ENCODE measurements at regions not wholly inside any gene's neighbourhood (a gene's known extent, or its start where the extent isn't known, plus 50 kb on each side); places are given as distances from the start of the nearest gene placed in this dataset.
"Not testable (repeated sequence)": the region's sequence is repeated elsewhere in the genome, so short reads cannot be mapped to it uniquely, and the experiment has no call there.

- not testable (repeated sequence) for H3K27me3 ChIP-seq (ENCODE audit: low read depth, low read length); H3K4me1 ChIP-seq (ENCODE audit: control insufficient read depth in 1 of 2, insufficient read depth in 2 of 2, low read length in 2 of 2); H3K4me3 ChIP-seq (ENCODE audit: low read depth in 1 of 2, low read length in 2 of 2); H3K27ac ChIP-seq (ENCODE audit: low read length); H3K36me3 ChIP-seq (ENCODE audit: control insufficient read depth in 1 of 2, insufficient read depth in 2 of 2, low read length in 2 of 2); H3K9me3 ChIP-seq (ENCODE audit: control insufficient read depth in 1 of 2, low read length in 2 of 2)
Observed at GRCh38 chr17:51367836-51368235, 107.5 kb downstream of the UTP18 start.

- Histone ChIP-seq H3K4me1 (ENCODE audit: control insufficient read depth in 1 of 2, insufficient read depth in 2 of 2, low read length in 2 of 2) (peaks cover 0 to 3% of the 10 kb centered on the region in 2 donors), H3K4me3 (ENCODE audit: low read depth in 1 of 2, low read length in 2 of 2) (no peak overlapping the region), H3K27ac (ENCODE audit: low read length) (no peak overlapping the region), H3K9me3 (ENCODE audit: control insufficient read depth in 1 of 2, low read length in 2 of 2) (no peaks in the 10 kb centered on the region), H3K36me3 (ENCODE audit: control insufficient read depth in 1 of 2, insufficient read depth in 2 of 2, low read length in 2 of 2) (no peaks in the 10 kb centered on the region), H3K27me3 (ENCODE audit: low read depth, low read length) (no peaks in the 10 kb centered on the region)
Observed at GRCh38 chr17:51371732-51372151, 111.4 kb downstream of the UTP18 start.

- H3K27ac ChIP-seq (ENCODE audit: low read length), result no peak overlapping the region
- H3K4me3 ChIP-seq (ENCODE audit: low read depth in 1 of 2, low read length in 2 of 2), result no peak overlapping the region
- no peaks in the 10 kb centered on the region for H3K36me3 ChIP-seq (ENCODE audit: control insufficient read depth in 1 of 2, insufficient read depth in 2 of 2, low read length in 2 of 2)
- peaks cover 0 to 3% of the 10 kb centered on the region in 2 donors for H3K4me1 ChIP-seq (ENCODE audit: control insufficient read depth in 1 of 2, insufficient read depth in 2 of 2, low read length in 2 of 2)
- H3K27me3 ChIP-seq (ENCODE audit: low read depth, low read length), result no peaks in the 10 kb centered on the region
- H3K9me3 ChIP-seq (ENCODE audit: control insufficient read depth in 1 of 2, low read length in 2 of 2), result no peaks in the 10 kb centered on the region
Observed at GRCh38 chr17:51372345-51373004, 112.1 kb downstream of the UTP18 start.

- H3K4me3 ChIP-seq (ENCODE audit: low read depth in 1 of 2, low read length in 2 of 2), result no peak overlapping the region
- no peaks in the 10 kb centered on the region for H3K9me3 ChIP-seq (ENCODE audit: control insufficient read depth in 1 of 2, low read length in 2 of 2)
- H3K27me3 ChIP-seq (ENCODE audit: low read depth, low read length), result no peaks in the 10 kb centered on the region
- H3K27ac ChIP-seq (ENCODE audit: low read length), result no peak overlapping the region
- H3K4me1 ChIP-seq (ENCODE audit: control insufficient read depth in 1 of 2, insufficient read depth in 2 of 2, low read length in 2 of 2), result peaks cover 0 to 3% of the 10 kb centered on the region in 2 donors
- no peaks in the 10 kb centered on the region for H3K36me3 ChIP-seq (ENCODE audit: control insufficient read depth in 1 of 2, insufficient read depth in 2 of 2, low read length in 2 of 2)
Observed at GRCh38 chr17:51373489-51374152, 113.3 kb downstream of the UTP18 start.

GRCh38 chr17:51374209-51374608 is 113.9 kb downstream of the UTP18 start:
- peaks cover 0 to 3% of the 10 kb centered on the region in 2 donors for H3K4me1 ChIP-seq (ENCODE audit: control insufficient read depth in 1 of 2, insufficient read depth in 2 of 2, low read length in 2 of 2)
- no peaks in the 10 kb centered on the region for H3K27me3 ChIP-seq (ENCODE audit: low read depth, low read length)
- no peaks in the 10 kb centered on the region for H3K9me3 ChIP-seq (ENCODE audit: control insufficient read depth in 1 of 2, low read length in 2 of 2)
- H3K27ac ChIP-seq (ENCODE audit: low read length), result no peak overlapping the region
- no peaks in the 10 kb centered on the region for H3K36me3 ChIP-seq (ENCODE audit: control insufficient read depth in 1 of 2, insufficient read depth in 2 of 2, low read length in 2 of 2)
- no peak overlapping the region for H3K4me3 ChIP-seq (ENCODE audit: low read depth in 1 of 2, low read length in 2 of 2)

- Histone ChIP-seq H3K36me3 (ENCODE audit: control insufficient read depth in 1 of 2, insufficient read depth in 2 of 2, low read length in 2 of 2) (no peaks in the 10 kb centered on the region), H3K9me3 (ENCODE audit: control insufficient read depth in 1 of 2, low read length in 2 of 2) (no peaks in the 10 kb centered on the region), H3K4me3 (ENCODE audit: low read depth in 1 of 2, low read length in 2 of 2) (no peak overlapping the region), H3K27ac (ENCODE audit: low read length) (no peak overlapping the region), H3K4me1 (ENCODE audit: control insufficient read depth in 1 of 2, insufficient read depth in 2 of 2, low read length in 2 of 2) (peaks cover 0 to 3% of the 10 kb centered on the region in 2 donors), H3K27me3 (ENCODE audit: low read depth, low read length) (peaks cover 3% of the 10 kb centered on the region)
Observed at GRCh38 chr17:51375771-51376170, 115.4 kb downstream of the UTP18 start.

GRCh38 chr17:51376739-51377138 is 116.4 kb downstream of the UTP18 start:
- Histone ChIP-seq H3K4me1 (ENCODE audit: control insufficient read depth in 1 of 2, insufficient read depth in 2 of 2, low read length in 2 of 2) (peaks cover 0 to 3% of the 10 kb centered on the region in 2 donors), H3K27ac (ENCODE audit: low read length) (no peak overlapping the region), H3K4me3 (ENCODE audit: low read depth in 1 of 2, low read length in 2 of 2) (no peak overlapping the region), H3K27me3 (ENCODE audit: low read depth, low read length) (peaks cover 3% of the 10 kb centered on the region), H3K36me3 (ENCODE audit: control insufficient read depth in 1 of 2, insufficient read depth in 2 of 2, low read length in 2 of 2) (no peaks in the 10 kb centered on the region), H3K9me3 (ENCODE audit: control insufficient read depth in 1 of 2, low read length in 2 of 2) (no peaks in the 10 kb centered on the region)

GRCh38 chr17:51381262-51381661 is 120.9 kb downstream of the UTP18 start:
- Histone ChIP-seq H3K27ac (ENCODE audit: low read length) (no peak overlapping the region), H3K4me1 (ENCODE audit: control insufficient read depth in 1 of 2, insufficient read depth in 2 of 2, low read length in 2 of 2) (no peaks in the 10 kb centered on the region), H3K27me3 (ENCODE audit: low read depth, low read length) (peaks cover 3% of the 10 kb centered on the region), H3K36me3 (ENCODE audit: control insufficient read depth in 1 of 2, insufficient read depth in 2 of 2, low read length in 2 of 2) (no peaks in the 10 kb centered on the region), H3K9me3 (ENCODE audit: control insufficient read depth in 1 of 2, low read length in 2 of 2) (no peaks in the 10 kb centered on the region), H3K4me3 (ENCODE audit: low read depth in 1 of 2, low read length in 2 of 2) (no peak overlapping the region)

- H3K27ac ChIP-seq (ENCODE audit: low read length), result no peak overlapping the region
- H3K36me3 ChIP-seq (ENCODE audit: control insufficient read depth in 1 of 2, insufficient read depth in 2 of 2, low read length in 2 of 2), result no peaks in the 10 kb centered on the region
- peaks cover 4% of the 10 kb centered on the region for H3K27me3 ChIP-seq (ENCODE audit: low read depth, low read length)
- H3K4me3 ChIP-seq (ENCODE audit: low read depth in 1 of 2, low read length in 2 of 2), result no peak overlapping the region
- no peaks in the 10 kb centered on the region for H3K4me1 ChIP-seq (ENCODE audit: control insufficient read depth in 1 of 2, insufficient read depth in 2 of 2, low read length in 2 of 2)
- H3K9me3 ChIP-seq (ENCODE audit: control insufficient read depth in 1 of 2, low read length in 2 of 2), result no peaks in the 10 kb centered on the region
Observed at GRCh38 chr17:51385208-51385607, 124.9 kb downstream of the UTP18 start.

GRCh38 chr17:51387582-51387981 is 127.2 kb downstream of the UTP18 start:
- H3K27ac ChIP-seq (ENCODE audit: low read length), result no peak overlapping the region
- H3K9me3 ChIP-seq (ENCODE audit: control insufficient read depth in 1 of 2, low read length in 2 of 2), result no peaks in the 10 kb centered on the region
- no peak overlapping the region for H3K4me3 ChIP-seq (ENCODE audit: low read depth in 1 of 2, low read length in 2 of 2)
- H3K27me3 ChIP-seq (ENCODE audit: low read depth, low read length), result peaks cover 4% of the 10 kb centered on the region
- H3K4me1 ChIP-seq (ENCODE audit: control insufficient read depth in 1 of 2, insufficient read depth in 2 of 2, low read length in 2 of 2), result no peaks in the 10 kb centered on the region
- no peaks in the 10 kb centered on the region for H3K36me3 ChIP-seq (ENCODE audit: control insufficient read depth in 1 of 2, insufficient read depth in 2 of 2, low read length in 2 of 2)

- H3K4me1 ChIP-seq (ENCODE audit: control insufficient read depth in 1 of 2, insufficient read depth in 2 of 2, low read length in 2 of 2), result no peaks in the 10 kb centered on the region
- H3K27me3 ChIP-seq (ENCODE audit: low read depth, low read length), result peaks cover 4% of the 10 kb centered on the region
- no peak overlapping the region for H3K4me3 ChIP-seq (ENCODE audit: low read depth in 1 of 2, low read length in 2 of 2)
Observed at GRCh38 chr17:51387986-51388385, 127.6 kb downstream of the UTP18 start.

GRCh38 chr17:51389875-51390274 is 129.5 kb downstream of the UTP18 start:
- Histone ChIP-seq H3K27me3 (ENCODE audit: low read depth, low read length) (peaks cover 4% of the 10 kb centered on the region), H3K4me3 (ENCODE audit: low read depth in 1 of 2, low read length in 2 of 2) (no peak overlapping the region), H3K4me1 (ENCODE audit: control insufficient read depth in 1 of 2, insufficient read depth in 2 of 2, low read length in 2 of 2) (no peaks in the 10 kb centered on the region), H3K9me3 (ENCODE audit: control insufficient read depth in 1 of 2, low read length in 2 of 2) (no peaks in the 10 kb centered on the region), H3K27ac (ENCODE audit: low read length) (no peak overlapping the region), H3K36me3 (ENCODE audit: control insufficient read depth in 1 of 2, insufficient read depth in 2 of 2, low read length in 2 of 2) (no peaks in the 10 kb centered on the region)

More at GRCh38 chr17:51387986-51388385, 127.6 kb downstream of the UTP18 start:
- no peak overlapping the region for H3K27ac ChIP-seq (ENCODE audit: low read length)
- H3K9me3 ChIP-seq (ENCODE audit: control insufficient read depth in 1 of 2, low read length in 2 of 2), result no peaks in the 10 kb centered on the region
- no peaks in the 10 kb centered on the region for H3K36me3 ChIP-seq (ENCODE audit: control insufficient read depth in 1 of 2, insufficient read depth in 2 of 2, low read length in 2 of 2)

All from muscle layer of duodenum (tissue), 2 donors.